ENCODE measurements at regions not wholly inside any gene's neighbourhood (a gene's known extent, or its start where the extent isn't known, plus 50 kb on each side); places are given as distances from the start of the nearest gene placed in this dataset.

GRCh38 chr22:19643448-19644313 lies 70.6 kb upstream of the SEPTIN5 start:
- TF ChIP-seq CTCF (IDR thresholded peaks at IDR 0.05; ENCODE audit: insufficient read depth, low read length, missing control alignments) = no peak
- CTCF ChIA-PET = interaction anchor here (3.1 kb wide), 1 partner anchor 13 kb away, joined by 37 read pairs; no protein-coding TSS in a partner anchor
- H3K4me3 ChIP-seq (ENCODE audit: low read depth, low read length) = no peak overlapping the region
- POLR2A ChIA-PET = no interaction called here
- no peak for DNase-seq (ENCODE audit: low read depth, low spot score)

- no peak for DNase-seq (ENCODE audit: low read depth, low spot score)
- no peak for TF ChIP-seq CTCF (IDR thresholded peaks at IDR 0.05; ENCODE audit: insufficient read depth, low read length, missing control alignments)
- no peak overlapping the region for H3K4me3 ChIP-seq (ENCODE audit: low read depth, low read length)
- CTCF ChIA-PET = interaction anchor here (1.1 to 3.1 kb wide), 2 partner anchors 11 to 14 kb away, joined by 3 to 37 read pairs; no protein-coding TSS in a partner anchor
- POLR2A ChIA-PET = no interaction called here
Measured at GRCh38 chr22:19644314-19645223, 69.7 kb upstream of the SEPTIN5 start.

- ChIA-PET POLR2A (no interaction called here), CTCF (interaction anchor here (1.1 to 3.1 kb wide), 3 partner anchors 11 to 14 kb away, joined by 3 to 37 read pairs (median 21); no protein-coding TSS in a partner anchor)
- no peak for DNase-seq (ENCODE audit: low read depth, low spot score)
- H3K4me3 ChIP-seq (ENCODE audit: low read depth, low read length) = no peak overlapping the region
- no peak for TF ChIP-seq CTCF (IDR thresholded peaks at IDR 0.05; ENCODE audit: insufficient read depth, low read length, missing control alignments)
Measured at GRCh38 chr22:19645391-19645790, 68.9 kb upstream of the SEPTIN5 start.

- ChIA-PET CTCF (interaction anchor here (2.4 kb wide), 1 partner anchor 15 kb away, joined by 21 read pairs; no protein-coding TSS in a partner anchor), POLR2A (no interaction called here)
- no peak overlapping the region for H3K4me3 ChIP-seq (ENCODE audit: low read depth, low read length)
- TF ChIP-seq CTCF (IDR thresholded peaks at IDR 0.05; ENCODE audit: insufficient read depth, low read length, missing control alignments) = no peak
- DNase-seq (ENCODE audit: low read depth, low spot score) = no peak
Measured at GRCh38 chr22:19645905-19646304, 68.4 kb upstream of the SEPTIN5 start.

GRCh38 chr22:19646383-19646782 lies 67.9 kb upstream of the SEPTIN5 start:
- DNase-seq (ENCODE audit: low read depth, low spot score) = no peak
- CTCF ChIA-PET = interaction anchor here (2.4 kb wide), 1 partner anchor 15 kb away, joined by 21 read pairs; no protein-coding TSS in a partner anchor
- no peak for TF ChIP-seq CTCF (IDR thresholded peaks at IDR 0.05; ENCODE audit: insufficient read depth, low read length, missing control alignments)
- POLR2A ChIA-PET = no interaction called here
- no peak overlapping the region for H3K4me3 ChIP-seq (ENCODE audit: low read depth, low read length)
